Skin epidermis (tissue), 12 donors: ENCODE measurements at regions not wholly inside any gene's neighbourhood (a gene's known extent, or its start where the extent isn't known, plus 50 kb on each side); places are given as distances from the start of the nearest gene placed in this dataset.
"Not testable (repeated sequence)": the region's sequence is repeated elsewhere in the genome, so short reads cannot be mapped to it uniquely, and the experiment has no call there.

Experiments used
- H3K27ac ChIP-seq, 21 experiments: fragments of 200-600 bp; sonication (generic) in 11 of 21; one replicate each; pipeline ENCODE4 v1.5.0; 2020; ENCODE audit warnings: mild to moderate bottlenecking in 3 of 21, inconsistent platforms in 2 of 21, moderate library complexity in 2 of 21
- H3K4me3 ChIP-seq, 7 experiments: fragments of 200-600 bp; sonication (generic) in 2 of 7; one replicate each; pipeline ENCODE4 v1.5.0; 2020; ENCODE audit warnings: inconsistent platforms in 2 of 7, mild to moderate bottlenecking in 2 of 7, moderate library complexity in 1 of 7

- Histone ChIP-seq H3K27ac (no peak overlapping the region), H3K4me3 (no peak overlapping the region)
Measured at GRCh38 chr3:25938566-25939325, 148.9 kb downstream of the OXSM start.

- no peak overlapping the region for H3K27ac ChIP-seq
Measured at GRCh38 chr3:25940935-25941334, 151.0 kb downstream of the OXSM start.

GRCh38 chr3:25944329-25944728 lies 154.4 kb downstream of the OXSM start:
- no peak overlapping the region for H3K27ac ChIP-seq
- H3K4me3 ChIP-seq: no peak overlapping the region

More at GRCh38 chr3:25940935-25941334, 151.0 kb downstream of the OXSM start:
- no peak overlapping the region for H3K4me3 ChIP-seq

GRCh38 chr3:25945366-25945765 lies 155.5 kb downstream of the OXSM start:
- no peak overlapping the region for H3K4me3 ChIP-seq
- no peak overlapping the region for H3K27ac ChIP-seq

- H3K4me3 ChIP-seq: no peak overlapping the region
- H3K27ac ChIP-seq: no peak overlapping the region
Measured at GRCh38 chr3:25945836-25946235, 155.9 kb downstream of the OXSM start.

- no peak overlapping the region for H3K27ac ChIP-seq
- H3K4me3 ChIP-seq: no peak overlapping the region
Measured at GRCh38 chr3:25952133-25952532, 162.2 kb downstream of the OXSM start.

GRCh38 chr3:25957026-25957425 lies 167.1 kb downstream of the OXSM start:
- H3K4me3 ChIP-seq: no peak overlapping the region
- no peak overlapping the region for H3K27ac ChIP-seq

GRCh38 chr3:25960776-25961175 lies 170.9 kb downstream of the OXSM start:
- Histone ChIP-seq H3K27ac (no peak overlapping the region), H3K4me3 (no peak overlapping the region)

GRCh38 chr3:25962255-25962654 lies 172.4 kb downstream of the OXSM start:
- Histone ChIP-seq H3K27ac (no peak overlapping the region), H3K4me3 (no peak overlapping the region)

GRCh38 chr3:25964141-25964540 lies 174.3 kb downstream of the OXSM start:
- Histone ChIP-seq H3K4me3 (no peak overlapping the region), H3K27ac (no peak overlapping the region)

GRCh38 chr3:25967385-25967784 lies 177.5 kb downstream of the OXSM start:
- H3K27ac ChIP-seq: no peak overlapping the region
- H3K4me3 ChIP-seq: no peak overlapping the region

GRCh38 chr3:25971736-25972135 lies 181.8 kb downstream of the OXSM start:
- no peak overlapping the region for H3K4me3 ChIP-seq
- no peak overlapping the region for H3K27ac ChIP-seq

GRCh38 chr3:25973122-25973521 lies 183.2 kb downstream of the OXSM start:
- no peak overlapping the region for H3K27ac ChIP-seq

GRCh38 chr3:25982756-25983155 lies 192.9 kb downstream of the OXSM start:
- no peak overlapping the region for H3K4me3 ChIP-seq
- H3K27ac ChIP-seq: no peak overlapping the region

More at GRCh38 chr3:25973122-25973521, 183.2 kb downstream of the OXSM start:
- H3K4me3 ChIP-seq: no peak overlapping the region

GRCh38 chr3:25985621-25986020 lies 195.7 kb downstream of the OXSM start:
- Histone ChIP-seq H3K27ac (no peak overlapping the region), H3K4me3 (no peak overlapping the region)

GRCh38 chr3:25992606-25993005 lies 202.7 kb downstream of the OXSM start:
- H3K27ac ChIP-seq: no peak overlapping the region
- no peak overlapping the region for H3K4me3 ChIP-seq

GRCh38 chr3:26004172-26004571 lies 214.3 kb downstream of the OXSM start:
- H3K27ac ChIP-seq: no peak overlapping the region
- no peak overlapping the region for H3K4me3 ChIP-seq

- H3K4me3 ChIP-seq: no peak overlapping the region
Measured at GRCh38 chr3:26011276-26011675, 221.4 kb downstream of the OXSM start.

GRCh38 chr3:26012241-26012745 lies 222.4 kb downstream of the OXSM start:
- Histone ChIP-seq H3K4me3 (no peak overlapping the region), H3K27ac (no peak overlapping the region)

More at GRCh38 chr3:26011276-26011675, 221.4 kb downstream of the OXSM start:
- no peak overlapping the region for H3K27ac ChIP-seq

- no peak overlapping the region for H3K4me3 ChIP-seq
- H3K27ac ChIP-seq: no peak overlapping the region
Measured at GRCh38 chr3:26015752-26016151, 225.9 kb downstream of the OXSM start.

- Histone ChIP-seq H3K4me3 (no peak overlapping the region), H3K27ac (no peak overlapping the region)
Measured at GRCh38 chr3:26018889-26019288, 229.0 kb downstream of the OXSM start.

- not testable (repeated sequence) for H3K27ac ChIP-seq, H3K4me3 ChIP-seq
Measured at GRCh38 chr3:26024206-26024605, 234.3 kb downstream of the OXSM start.
